Progenitor cell of endocrine pancreas (in vitro differentiated cells): ENCODE measurements at regions not wholly inside any gene's neighbourhood (a gene's known extent, or its start where the extent isn't known, plus 50 kb on each side); places are given as distances from the start of the nearest gene placed in this dataset.

Experiments
- DNase-seq: peaks from one replicate; pipeline ENCODE4 v3.0.0; 2021; ENCODE audit warnings: low spot score; ENCODE audit not compliant: unreplicated experiment
- H3K27ac Mint-ChIP-seq: 2 replicates; pipeline ENCODE4 v1.8.0; 2021; ENCODE audit warnings: mild to moderate bottlenecking, moderate library complexity, mixed read lengths
- H3K27me3 Mint-ChIP-seq: 2 replicates; pipeline ENCODE4 v1.8.0; 2021; ENCODE audit warnings: mixed read lengths
- H3K36me3 Mint-ChIP-seq: 2 replicates; pipeline ENCODE4 v1.8.0; 2022; ENCODE audit warnings: mixed read lengths; ENCODE audit not compliant: insufficient read depth
- H3K4me1 Mint-ChIP-seq: 2 replicates; pipeline ENCODE4 v1.8.0; 2021; ENCODE audit warnings: low read depth, mixed read lengths
- H3K4me3 Mint-ChIP-seq: 2 replicates; pipeline ENCODE4 v1.8.0; 2021; ENCODE audit warnings: low read depth, mild to moderate bottlenecking, moderate library complexity, mixed read lengths
- H3K9me3 Mint-ChIP-seq: 2 replicates; pipeline ENCODE4 v1.8.0; 2021; ENCODE audit warnings: low read depth, mixed read lengths
- TF ChIP-seq, protein P1 (sequence below): fragments of 200-600 bp; sonication (generic); IDR thresholded peaks from one replicate; pipeline ENCODE4 v1.5.0; 2021; ENCODE audit warnings: antibody characterized with exemption, mild to moderate bottlenecking; ENCODE audit not compliant: unreplicated experiment

DNA sequence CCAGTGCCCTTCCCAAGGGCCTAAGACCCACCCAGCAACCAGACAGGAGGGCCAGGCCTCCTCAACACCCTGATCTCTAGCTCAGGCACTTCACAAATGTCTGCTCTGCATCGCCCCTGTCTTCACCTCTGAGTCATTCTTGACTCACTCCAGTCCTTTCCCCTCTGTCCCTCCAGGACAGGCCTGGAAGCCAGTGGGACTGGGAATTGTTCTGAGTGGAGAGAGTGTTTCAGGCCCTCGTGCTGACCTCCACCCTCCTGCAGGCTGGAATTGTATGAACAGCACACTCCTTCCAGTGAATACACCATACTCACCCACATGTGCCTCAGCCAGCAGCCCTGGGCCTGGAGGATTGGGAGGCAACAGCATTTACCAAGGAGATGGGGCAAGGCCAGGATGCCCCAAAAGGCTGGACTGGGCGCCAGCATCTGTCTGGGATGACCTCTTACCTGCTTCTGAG, 304.2 kb downstream of the CYP26B1 start:
- peaks cover 8% of the 10 kb centered on the region for H3K27me3 Mint-ChIP-seq
- H3K4me1 Mint-ChIP-seq: no peaks in the 10 kb centered on the region

DNA sequence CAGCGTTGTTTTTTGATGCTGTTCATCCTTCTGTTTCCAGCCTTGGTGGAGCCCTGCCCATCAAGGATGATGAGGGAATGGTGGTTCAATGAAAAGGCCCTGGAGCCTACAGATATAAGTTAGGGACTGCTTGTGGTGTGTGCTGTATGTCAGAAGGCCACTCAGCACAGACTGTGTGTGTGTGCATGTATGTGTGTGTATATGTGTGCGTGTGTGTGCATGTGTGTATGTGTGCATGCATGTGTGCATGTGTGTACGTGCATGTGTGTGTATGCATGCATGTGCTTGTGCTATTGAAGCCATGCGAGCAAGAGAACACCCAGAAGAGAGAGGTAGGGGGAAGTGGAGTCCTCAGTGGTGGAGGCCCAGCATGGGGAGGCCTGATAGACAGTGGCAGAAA, 304.9 kb downstream of the CYP26B1 start:
- Mint-ChIP-seq H3K4me1 (no peaks in the 10 kb centered on the region), H3K27me3 (peaks cover 8% of the 10 kb centered on the region), H3K36me3 (no peaks in the 10 kb centered on the region), H3K27ac (no peak overlapping the region), H3K4me3 (no peak overlapping the region), H3K9me3 (no peaks in the 10 kb centered on the region)
- no peak for DNase-seq
- TF ChIP-seq, protein P1, sequence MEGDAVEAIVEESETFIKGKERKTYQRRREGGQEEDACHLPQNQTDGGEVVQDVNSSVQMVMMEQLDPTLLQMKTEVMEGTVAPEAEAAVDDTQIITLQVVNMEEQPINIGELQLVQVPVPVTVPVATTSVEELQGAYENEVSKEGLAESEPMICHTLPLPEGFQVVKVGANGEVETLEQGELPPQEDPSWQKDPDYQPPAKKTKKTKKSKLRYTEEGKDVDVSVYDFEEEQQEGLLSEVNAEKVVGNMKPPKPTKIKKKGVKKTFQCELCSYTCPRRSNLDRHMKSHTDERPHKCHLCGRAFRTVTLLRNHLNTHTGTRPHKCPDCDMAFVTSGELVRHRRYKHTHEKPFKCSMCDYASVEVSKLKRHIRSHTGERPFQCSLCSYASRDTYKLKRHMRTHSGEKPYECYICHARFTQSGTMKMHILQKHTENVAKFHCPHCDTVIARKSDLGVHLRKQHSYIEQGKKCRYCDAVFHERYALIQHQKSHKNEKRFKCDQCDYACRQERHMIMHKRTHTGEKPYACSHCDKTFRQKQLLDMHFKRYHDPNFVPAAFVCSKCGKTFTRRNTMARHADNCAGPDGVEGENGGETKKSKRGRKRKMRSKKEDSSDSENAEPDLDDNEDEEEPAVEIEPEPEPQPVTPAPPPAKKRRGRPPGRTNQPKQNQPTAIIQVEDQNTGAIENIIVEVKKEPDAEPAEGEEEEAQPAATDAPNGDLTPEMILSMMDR: no peak

More for the DNA sequence above, 304.2 kb downstream of the CYP26B1 start:
- H3K36me3 Mint-ChIP-seq: no peaks in the 10 kb centered on the region
- DNase-seq: no peak
- H3K4me3 Mint-ChIP-seq: no peak overlapping the region
- TF ChIP-seq, protein P1: no peak
- no peak overlapping the region for H3K27ac Mint-ChIP-seq
- no peaks in the 10 kb centered on the region for H3K9me3 Mint-ChIP-seq

DNA sequence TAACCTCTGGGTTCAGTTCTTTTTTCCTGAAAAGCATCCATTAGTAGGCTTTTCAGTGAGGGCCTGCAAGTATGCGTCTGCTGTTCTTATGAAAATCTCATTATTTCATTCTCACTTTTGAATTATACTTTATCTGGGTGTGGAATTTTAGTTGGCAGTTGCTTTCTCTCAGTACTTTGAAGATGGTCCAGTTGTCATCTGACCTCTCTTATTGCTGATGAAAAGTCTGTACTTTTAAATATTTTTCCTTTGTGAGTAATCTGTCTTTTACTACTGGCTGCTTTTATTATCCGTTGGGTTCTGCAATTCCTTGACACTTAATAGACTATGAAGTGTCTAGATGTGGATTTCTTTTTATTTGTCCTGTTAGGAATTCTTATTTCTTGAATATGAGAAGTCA, 307.8 kb downstream of the CYP26B1 start:
- H3K36me3 Mint-ChIP-seq: no peaks in the 10 kb centered on the region
- H3K4me1 Mint-ChIP-seq: no peaks in the 10 kb centered on the region
- peaks cover 8% of the 10 kb centered on the region for H3K27me3 Mint-ChIP-seq
- H3K4me3 Mint-ChIP-seq: no peak overlapping the region
- no peaks in the 10 kb centered on the region for H3K9me3 Mint-ChIP-seq
- H3K27ac Mint-ChIP-seq: no peak overlapping the region
- TF ChIP-seq, protein P1: no peak
- DNase-seq: no peak

DNA sequence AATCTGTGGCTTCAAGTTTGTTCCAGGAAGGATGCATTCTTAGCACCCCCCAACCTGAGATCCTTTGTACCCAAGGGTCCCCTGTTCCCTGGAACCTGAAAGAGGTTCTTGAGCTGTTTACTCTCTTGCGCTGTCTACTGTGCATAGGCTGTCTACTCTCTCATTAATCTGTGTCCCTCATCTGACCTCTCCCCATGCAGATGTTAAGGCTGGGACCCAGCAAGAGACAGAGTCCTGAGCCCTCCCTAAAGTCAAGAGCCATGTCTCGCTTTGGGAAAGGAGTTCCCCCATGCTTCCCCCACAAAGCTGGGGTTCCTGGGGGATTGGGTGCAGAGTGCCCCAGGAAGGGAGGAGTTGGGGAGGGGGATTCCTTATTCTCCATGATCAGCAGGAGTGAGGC, 312.9 kb downstream of the CYP26B1 start:
- Mint-ChIP-seq H3K36me3 (no peaks in the 10 kb centered on the region), H3K4me3 (no peak overlapping the region), H3K4me1 (peaks cover 12% of the 10 kb centered on the region), H3K27me3 (peaks cover 7% of the 10 kb centered on the region), H3K9me3 (no peaks in the 10 kb centered on the region), H3K27ac (no peak overlapping the region)
- no peak for DNase-seq
- TF ChIP-seq, protein P1: no peak

DNA sequence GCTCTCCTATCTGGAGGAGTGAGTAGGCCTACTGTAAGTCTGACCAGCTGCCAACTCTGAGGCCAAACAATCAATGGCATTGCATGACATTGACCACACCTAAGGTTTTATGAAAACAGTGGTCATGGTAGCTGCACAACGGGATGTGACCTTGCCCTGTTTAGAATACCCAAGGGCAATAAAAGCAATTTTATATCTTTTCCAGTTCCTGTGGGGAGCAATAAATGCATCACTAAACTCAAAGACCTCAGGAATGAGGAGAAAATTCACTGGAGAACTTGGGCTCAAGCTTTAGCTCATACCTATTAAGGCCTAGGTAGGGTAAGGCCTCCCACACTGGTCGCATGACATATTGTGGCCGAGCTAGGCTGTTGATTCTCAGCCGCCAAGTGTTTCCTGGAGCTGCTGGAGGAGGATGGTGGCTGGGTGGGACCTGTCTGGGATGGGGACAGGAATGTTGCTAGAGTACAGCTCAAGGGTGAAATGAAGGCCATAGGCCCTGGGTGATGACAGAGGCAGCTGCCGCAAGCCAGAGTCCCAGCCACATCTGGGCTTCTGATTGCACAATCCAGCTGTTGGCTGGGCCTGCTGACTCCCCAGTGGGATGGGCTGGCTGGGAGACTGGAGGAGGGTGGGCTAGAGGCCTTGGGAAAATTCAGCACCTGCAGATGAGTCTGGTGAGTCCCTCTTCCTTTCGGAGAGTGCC, 313.7 kb downstream of the CYP26B1 start:
- Mint-ChIP-seq H3K9me3 (no peaks in the 10 kb centered on the region), H3K27ac (no peak overlapping the region), H3K4me1 (peaks cover 14% of the 10 kb centered on the region), H3K4me3 (no peak overlapping the region), H3K27me3 (peaks cover 7% of the 10 kb centered on the region), H3K36me3 (no peaks in the 10 kb centered on the region)
- TF ChIP-seq, protein P1: no peak
- no peak for DNase-seq
